HepG2 (cell line): ENCODE measurements at regions not wholly inside any gene's neighbourhood (a gene's known extent, or its start where the extent isn't known, plus 50 kb on each side); places are given as distances from the start of the nearest gene placed in this dataset.
"Not testable (repeated sequence)": the region's sequence is repeated elsewhere in the genome, so short reads cannot be mapped to it uniquely, and the experiment has no call there.

ENCODE experiments used
- ATAC-seq: fragments of 200-7000 bp; cut with Tn5 transposase; 3 replicates; pipeline ENCODE4 v1.9.1; 2020; ENCODE audit warnings: mild to moderate bottlenecking, moderate library complexity
- BruUV-seq: library from RNA; stranded (reverse); fragments of 400-500 nt; replicated peaks from 2 replicates; lab custom pipeline; 2021; lab: Mats Ljungman, UMichigan
- CTCF ChIA-PET: fragments of 300-600 bp; formaldehyde crosslinking; extraction: SDS; loops from one replicate; lab custom pipeline; 2021; ENCODE audit warnings: low total read pairs, inconsistent platforms, low intra/inter-chr PET ratio; lab: Yijun Ruan, JAX
- POLR2A ChIA-PET: fragments of 350-600 bp; sonication (Branson Sonifier 250); formaldehyde crosslinking; loops from one replicate; lab custom pipeline; 2020; ENCODE audit warnings: antibody characterized with exemption, inconsistent platforms; lab: Yijun Ruan, JAX
- DNase-seq: peaks from one replicate; pipeline ENCODE4 v3.0.0-alpha.2; 2015; ENCODE audit warnings: low spot score
- FAIRE-seq: peaks from 3 replicates; lab custom pipeline; 2011; peaks lifted over from hg19 to GRCh38; lab: Jason Lieb, UNC
- H2AFZ ChIP-seq: one replicate; pipeline ENCODE4 v1.6.1; 2011; ENCODE audit warnings: low read length, inconsistent platforms
- H3K27ac ChIP-seq: fragments of 300-600 bp; 3 replicates; pipeline ENCODE4 v1.8.0; 2011; ENCODE audit warnings: mixed run types, mild to moderate bottlenecking, mixed read lengths, low read length, inconsistent platforms; ENCODE audit not compliant: insufficient read depth; ENCODE audit errors: extremely low read length
- H3K27me3 ChIP-seq, 2 experiments: fragments of 200-600 bp in 1 of 2; 2 replicates in 1 of 2; 3 replicates in 1 of 2; pipeline versions ENCODE4 v1.6.0 to v1.8.0; 2011; ENCODE audit warnings: low read length in 2 of 2, mild to moderate bottlenecking in 2 of 2, moderate library complexity in 2 of 2, inconsistent platforms in 1 of 2; ENCODE audit not compliant: insufficient read depth in 2 of 2, control insufficient read depth in 1 of 2
- H3K36me3 ChIP-seq, 2 experiments: fragments of 200-600 bp in 1 of 2; replicated peaks in 1 of 2; 2 replicates in 1 of 2; 3 replicates in 1 of 2; pipeline versions ENCODE4 v1.5.1 to v1.8.0; 2011; ENCODE audit warnings: low read length in 2 of 2, inconsistent platforms in 1 of 2; ENCODE audit not compliant: insufficient read depth in 2 of 2, control insufficient read depth in 1 of 2
- H3K4me1 ChIP-seq: 2 replicates; pipeline ENCODE4 v1.5.1; 2012; ENCODE audit warnings: low read length, inconsistent platforms; ENCODE audit not compliant: insufficient read depth
- H3K4me2 ChIP-seq: 2 replicates; pipeline ENCODE4 v1.6.0; 2011; ENCODE audit warnings: low read depth, low read length, inconsistent platforms
- H3K4me3 ChIP-seq, 3 experiments: fragments of 200-600 bp in 1 of 3; sonication (generic), shearing (Covaris generic) in 1 of 3; replicated peaks in 1 of 3; 2 replicates each; pipeline ENCODE4 v1.5.1; 2011 to 2016; ENCODE audit warnings: low read length in 3 of 3, inconsistent platforms in 2 of 3, low read depth in 2 of 3, mild to moderate bottlenecking in 2 of 3, control low read depth in 1 of 3, mixed read lengths in 1 of 3; ENCODE audit not compliant: insufficient read depth in 1 of 3
- H3K79me2 ChIP-seq: one replicate; pipeline ENCODE4 v1.6.1; 2011; ENCODE audit warnings: low read length, inconsistent platforms; ENCODE audit not compliant: insufficient read depth
- H3K9ac ChIP-seq: 2 replicates; pipeline ENCODE4 v1.6.0; 2011; ENCODE audit warnings: mild to moderate bottlenecking, low read depth, low read length, inconsistent platforms; ENCODE audit not compliant: insufficient read depth
- H3K9me3 ChIP-seq: 2 replicates; pipeline ENCODE4 v1.5.1; 2012; ENCODE audit warnings: mild to moderate bottlenecking, low read length
- H4K20me1 ChIP-seq: 2 replicates; pipeline ENCODE4 v1.6.0; 2011; ENCODE audit warnings: inconsistent platforms, mild to moderate bottlenecking, low read length, moderate library complexity; ENCODE audit not compliant: insufficient read depth
- AFF4 ChIP-seq: sonication (generic); formaldehyde crosslinking; IDR thresholded peaks from 2 replicates; pipeline ENCODE4 v1.4.0; 2020; ENCODE audit warnings: missing genetic modification reagents
- MAFF ChIP-seq: IDR thresholded peaks from 2 replicates; pipeline ENCODE4 v1.6.1; 2011; ENCODE audit warnings: low read depth, low read length, improper control_type of control experiment
- MAFK ChIP-seq, 2 experiments: IDR thresholded peaks in 1 of 2; conservative IDR thresholded peaks in 1 of 2; 2 replicates each; pipeline ENCODE4 v1.6.1; 2011; ENCODE audit warnings: improper control_type of control experiment in 2 of 2, low read length in 2 of 2
- MIER2 ChIP-seq: IDR thresholded peaks from 2 replicates; pipeline ENCODE4 v1.6.1; 2016; ENCODE audit warnings: missing biosample characterization, missing genetic modification reagents
- SIX1 ChIP-seq: sonication (generic); formaldehyde crosslinking; IDR thresholded peaks from 2 replicates; pipeline ENCODE4 v1.4.0; 2020; ENCODE audit warnings: missing genetic modification reagents, borderline replicate concordance
- SMAD3 ChIP-seq: sonication (generic); formaldehyde crosslinking; IDR thresholded peaks from 2 replicates; pipeline ENCODE4 v1.4.0; 2020; ENCODE audit warnings: missing genetic modification reagents
- SOX5 ChIP-seq: IDR thresholded peaks from 2 replicates; pipeline ENCODE4 v1.6.1; 2016; ENCODE audit warnings: borderline replicate concordance
- ZNF101 ChIP-seq: sonication (generic); formaldehyde crosslinking; IDR thresholded peaks from 2 replicates; pipeline ENCODE4 v1.4.0; 2020; ENCODE audit warnings: mild to moderate bottlenecking, low read depth, missing genetic modification reagents, borderline replicate concordance
- ZNF207 ChIP-seq: fragments of 450-650 bp; IDR thresholded peaks from 2 replicates; pipeline ENCODE4 v1.6.1; 2016; ENCODE audit warnings: antibody characterized with exemption, borderline replicate concordance
- ZNF768 ChIP-seq: sonication (generic); formaldehyde crosslinking; IDR thresholded peaks from 2 replicates; pipeline ENCODE4 v1.4.0; 2020; ENCODE audit warnings: missing genetic modification reagents
- ZXDC ChIP-seq: sonication (generic); formaldehyde crosslinking; IDR thresholded peaks from 2 replicates; pipeline ENCODE4 v1.5.0; 2020; ENCODE audit warnings: mild to moderate bottlenecking, missing genetic modification reagents
- WGBS: methylation state at CpG from one replicate; pipeline ENCODE4 v1.1.6; 2017; ENCODE audit warnings: low lambda C conversion rate; 5-methylcytosine and 5-hydroxymethylcytosine counted together
- in situ Hi-C: cut with HindIII; loops from 2 replicates; pipeline ENCODE4 v1.10.0; 2017; ENCODE audit warnings: low pct_unique_long_range_greater_than_20kb; ENCODE audit not compliant: extremely low pct_ligation_motif_present
- intact Hi-C: fragments of 100-400 bp; cut with micrococcal nuclease; formaldehyde crosslinking; loops from one replicate; pipeline ENCODE4 v1.10.0; 2022; ENCODE audit not compliant: unreplicated experiment
- TF ChIP-seq, protein P1 (sequence below): conservative IDR thresholded peaks from 2 replicates; pipeline ENCODE4 v1.6.1; 2018; ENCODE audit warnings: missing genetic modification reagents

DNA sequence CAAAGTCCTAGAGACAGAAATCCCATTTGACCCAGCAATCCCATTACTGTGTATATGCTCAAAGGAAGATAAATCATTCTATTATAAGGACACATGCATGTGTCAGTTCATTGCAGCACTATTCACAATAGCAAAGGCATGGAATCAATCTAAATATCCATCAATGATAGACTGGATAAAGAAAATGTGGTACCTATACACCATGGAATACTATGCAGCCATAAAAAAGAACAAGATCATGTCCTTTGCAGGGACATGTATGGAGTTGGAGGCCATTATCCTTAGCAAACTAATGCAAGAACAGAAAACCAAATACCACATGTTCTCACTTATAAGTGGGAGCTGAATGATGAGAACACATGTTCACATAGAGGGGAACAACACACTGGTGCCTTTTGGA is 169.8 kb upstream of the ATXN1 start:
- H3K36me3 ChIP-seq, H3K27me3 ChIP-seq, H3K4me1 ChIP-seq, H4K20me1 ChIP-seq, CTCF ChIA-PET, in situ Hi-C loops, DNase-seq, BruUV-seq, H3K4me3 ChIP-seq, H3K9me3 ChIP-seq, H3K9ac ChIP-seq, H3K27ac ChIP-seq, intact Hi-C loops, H3K79me2 ChIP-seq, H2AFZ ChIP-seq, H3K4me2 ChIP-seq, POLR2A ChIA-PET, ATAC-seq, FAIRE-seq: not testable (repeated sequence)

- ATAC-seq (no peak), DNase-seq (no peak), FAIRE-seq (no peak)
- in situ Hi-C loops (no loop called here), intact Hi-C loops (no loop called here)
- no peaks in the 10 kb centered on the region for H3K27me3 ChIP-seq
- H3K27ac ChIP-seq, result no peak overlapping the region
- H3K36me3 ChIP-seq, result no peaks in the 10 kb centered on the region
- POLR2A ChIA-PET, result no interaction called here
- H3K9me3 ChIP-seq, result no peaks in the 10 kb centered on the region
- H3K9ac ChIP-seq, result no peak overlapping the region
- no peaks in the 10 kb centered on the region for H4K20me1 ChIP-seq
- no peaks in the 10 kb centered on the region for H3K79me2 ChIP-seq
- H3K4me2 ChIP-seq, result no peak overlapping the region
- no peak overlapping the region for H3K4me3 ChIP-seq
- BruUV-seq, result no TSS peak
- no peak overlapping the region for H2AFZ ChIP-seq
- CTCF ChIA-PET, result no interaction called here
- 91% methylated on average over 1 of the region's 1 CpG for WGBS
- no peaks in the 10 kb centered on the region for H3K4me1 ChIP-seq
- TF ChIP-seq MAFF (peak; percentile 76), ZNF101 (CRISPR knock-in tag) (no peak), ZNF768 (no peak), SOX5 (no peak), MIER2 (CRISPR knock-in tag) (no peak), SMAD3 (no peak), MAFK (conservative IDR thresholded peaks at IDR 0.05 in 1 of 2, IDR thresholded peaks at IDR 0.05 in 1 of 2; ENCODE audit: low read length in 2 of 2) (peak; percentile 74 to 91), ZNF207 (no peak), ZXDC (CRISPR knock-in tag) (no peak), SIX1 (no peak), AFF4 (CRISPR knock-in tag) (no peak)
- TF ChIP-seq, protein P1, sequence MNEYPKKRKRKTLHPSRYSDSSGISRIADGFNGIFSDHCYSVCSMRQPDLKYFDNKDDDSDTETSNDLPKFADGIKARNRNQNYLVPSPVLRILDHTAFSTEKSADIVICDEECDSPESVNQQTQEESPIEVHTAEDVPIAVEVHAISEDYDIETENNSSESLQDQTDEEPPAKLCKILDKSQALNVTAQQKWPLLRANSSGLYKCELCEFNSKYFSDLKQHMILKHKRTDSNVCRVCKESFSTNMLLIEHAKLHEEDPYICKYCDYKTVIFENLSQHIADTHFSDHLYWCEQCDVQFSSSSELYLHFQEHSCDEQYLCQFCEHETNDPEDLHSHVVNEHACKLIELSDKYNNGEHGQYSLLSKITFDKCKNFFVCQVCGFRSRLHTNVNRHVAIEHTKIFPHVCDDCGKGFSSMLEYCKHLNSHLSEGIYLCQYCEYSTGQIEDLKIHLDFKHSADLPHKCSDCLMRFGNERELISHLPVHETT (CRISPR knock-in tag), result no peak
Measured at GRCh38 chr6:16930432-16930831, 169.2 kb upstream of the ATXN1 start.
